Stomach (tissue), 8 donors: ENCODE measurements at regions not wholly inside any gene's neighbourhood (a gene's known extent, or its start where the extent isn't known, plus 50 kb on each side); places are given as distances from the start of the nearest gene placed in this dataset.

Experiments
- DNase-seq, 2 donors: peaks; one replicate each; pipeline versions ENCODE4 v3.0.0 to v3.0.0-alpha.2; 2013 to 2019
- H3K27ac ChIP-seq, 5 donors: fragments of 200-600 bp in 4 of 5; sonication (generic) in 4 of 5; one replicate each; pipeline ENCODE4 v1.5.1; 2013 to 2019; ENCODE audit warnings: mild to moderate bottlenecking in 1 of 5, moderate library complexity in 1 of 5
- H3K27me3 ChIP-seq, 3 donors: fragments of 200-600 bp; sonication (generic); one replicate each; pipeline ENCODE4 v1.5.1; 2017 to 2019; ENCODE audit warnings: mixed run types in 1 of 3
- H3K36me3 ChIP-seq, 4 donors: fragments of 200-600 bp; sonication (generic); 1 replicate in 3 of 4; 2 replicates in 1 of 4; pipeline ENCODE4 v1.5.1; 2016 to 2019
- H3K4me1 ChIP-seq, 4 donors: fragments of 200-600 bp; sonication (generic); one replicate each; pipeline ENCODE4 v1.5.1; 2016 to 2019
- H3K4me3 ChIP-seq, 4 donors: fragments of 200-600 bp; sonication (generic) in 3 of 4; one replicate each; pipeline ENCODE4 v1.5.1; 2016 to 2019; ENCODE audit warnings: mild to moderate bottlenecking in 1 of 4
- H3K9me3 ChIP-seq, 4 donors: fragments of 200-600 bp; sonication (generic); one replicate each; pipeline ENCODE4 v1.5.1; 2016 to 2019
- CTCF ChIP-seq, 7 experiments: fragments of 450-650 bp in 4 of 7; fragments of 200-600 bp in 3 of 7; sonication (generic) in 3 of 7; IDR thresholded peaks; one replicate each; pipeline ENCODE4 v1.5.1; 2016 to 2019; ENCODE audit warnings: antibody characterized with exemption in 7 of 7, control low read depth in 2 of 7, mild to moderate bottlenecking in 1 of 7
- EP300 ChIP-seq: sonication (generic); formaldehyde crosslinking; IDR thresholded peaks from one replicate; pipeline ENCODE4 v1.6.1; 2017; ENCODE audit warnings: antibody characterized with exemption
- POLR2A ChIP-seq, 4 donors: fragments of 450-650 bp; IDR thresholded peaks; one replicate each; pipeline ENCODE4 v1.6.1; 2016; ENCODE audit warnings: antibody characterized with exemption in 4 of 4, control low read depth in 2 of 4, mild to moderate bottlenecking in 1 of 4, moderate library complexity in 1 of 4
- POLR2AphosphoS5 ChIP-seq, 3 donors: sonication (generic); formaldehyde crosslinking; IDR thresholded peaks; one replicate each; pipeline ENCODE4 v1.6.1; 2016; ENCODE audit warnings: antibody characterized with exemption in 3 of 3
- WGBS, 5 donors: extraction: QIAGEN DNeasy Blood & Tissue Kit in 3 of 5; methylation state at CpG; one replicate each; pipeline versions ENCODE4 v1.1.5 to v1.1.7; 2013 to 2018; 5-methylcytosine and 5-hydroxymethylcytosine counted together
- intact Hi-C: fragments of 100-400 bp; cut with DNase I; formaldehyde crosslinking; loops from one replicate; pipeline ENCODE4 v1.15.1; 2023; ENCODE audit warnings: low total_unique reads
- donor health status: healthy with polysubstance abuse.
- donor health status: Bipolar disorder and iron deficiency.
- donor health status: healthy.

- Histone ChIP-seq H3K27ac (no peak overlapping the region), H3K4me1 (no peaks in the 10 kb centered on the region), H3K9me3 (peaks cover 0 to 7% (median 0%) of the 10 kb centered on the region in 4 donors), H3K27me3 (no peaks in the 10 kb centered on the region), H3K36me3 (no peaks in the 10 kb centered on the region), H3K4me3 (no peak overlapping the region)
- intact Hi-C loops = no loop called here
- 54 to 65% (median 56%) methylated on average over 2 of the region's 2 CpGs for WGBS, 5 donors
- TF ChIP-seq CTCF (IDR thresholded peaks at IDR 0.05) = no peak
- TF ChIP-seq EP300 = no peak
- DNase-seq = no peak
Measured at GRCh38 chr1:106217765-106218164, 838.7 kb upstream of the PRMT6 start.

- TF ChIP-seq POLR2AphosphoS5 (IDR thresholded peaks at IDR 0.05) (no peak), EP300 (no peak), POLR2A (IDR thresholded peaks at IDR 0.05) (no peak), CTCF (IDR thresholded peaks at IDR 0.05) (no peak)
- 75 to 94% (median 78%) methylated on average over 4 of the region's 4 CpGs for WGBS, 5 donors
- intact Hi-C loops = no loop called here
Measured at GRCh38 chr1:106222403-106222802, 834.1 kb upstream of the PRMT6 start.

GRCh38 chr1:106223213-106223612 is 833.3 kb upstream of the PRMT6 start:
- DNase-seq = no peak
- H3K9me3 ChIP-seq = peaks cover 0 to 11% (median 0%) of the 10 kb centered on the region in 4 donors
- 83 to 95% (median 85%) methylated on average over 1 of the region's 1 CpG for WGBS, 5 donors
- intact Hi-C loops = no loop called here
- H3K27ac ChIP-seq = no peak overlapping the region
- no peaks in the 10 kb centered on the region for H3K4me1 ChIP-seq
- H3K27me3 ChIP-seq = no peaks in the 10 kb centered on the region
- no peak overlapping the region for H3K4me3 ChIP-seq
- H3K36me3 ChIP-seq = no peaks in the 10 kb centered on the region
- TF ChIP-seq CTCF (IDR thresholded peaks at IDR 0.05) (no peak), POLR2AphosphoS5 (IDR thresholded peaks at IDR 0.05) (no peak), POLR2A (IDR thresholded peaks at IDR 0.05) (no peak), EP300 (no peak)

More at GRCh38 chr1:106222403-106222802, 834.1 kb upstream of the PRMT6 start:
- Histone ChIP-seq H3K27ac (no peak overlapping the region), H3K36me3 (no peaks in the 10 kb centered on the region), H3K4me1 (no peaks in the 10 kb centered on the region), H3K27me3 (no peaks in the 10 kb centered on the region), H3K9me3 (peaks cover 0 to 11% (median 0%) of the 10 kb centered on the region in 4 donors), H3K4me3 (no peak overlapping the region)
- no peak for DNase-seq

- H3K4me3 ChIP-seq = no peak overlapping the region
- no peaks in the 10 kb centered on the region for H3K27me3 ChIP-seq
- 27 to 45% (median 42%) methylated on average over 1 of the region's 1 CpG for WGBS, 5 donors
Measured at GRCh38 chr1:106224426-106224825, 832.0 kb upstream of the PRMT6 start.

More at GRCh38 chr1:106224426-106224825, 832.0 kb upstream of the PRMT6 start:
- H3K4me1 ChIP-seq = no peaks in the 10 kb centered on the region
- TF ChIP-seq CTCF (IDR thresholded peaks at IDR 0.05) = no peak
- no peak for TF ChIP-seq EP300
- TF ChIP-seq POLR2AphosphoS5 (IDR thresholded peaks at IDR 0.05) = no peak
- no peaks in the 10 kb centered on the region for H3K36me3 ChIP-seq
- intact Hi-C loops = no loop called here
- H3K9me3 ChIP-seq = peaks cover 0 to 11% (median 0%) of the 10 kb centered on the region in 4 donors
- no peak overlapping the region for H3K27ac ChIP-seq
- DNase-seq = no peak
